NOMO-1 treated with DMSO at 0.1 percent for 48 hours (cell line): ENCODE measurements at regions not wholly inside any gene's neighbourhood (a gene's known extent, or its start where the extent isn't known, plus 50 kb on each side); places are given as distances from the start of the nearest gene placed in this dataset.

Experiments used
- DNase-seq: peaks from one replicate; lab custom pipeline; 2025; ENCODE audit not compliant: unreplicated experiment; lab: John Stamatoyannopoulos, UW

DNA sequence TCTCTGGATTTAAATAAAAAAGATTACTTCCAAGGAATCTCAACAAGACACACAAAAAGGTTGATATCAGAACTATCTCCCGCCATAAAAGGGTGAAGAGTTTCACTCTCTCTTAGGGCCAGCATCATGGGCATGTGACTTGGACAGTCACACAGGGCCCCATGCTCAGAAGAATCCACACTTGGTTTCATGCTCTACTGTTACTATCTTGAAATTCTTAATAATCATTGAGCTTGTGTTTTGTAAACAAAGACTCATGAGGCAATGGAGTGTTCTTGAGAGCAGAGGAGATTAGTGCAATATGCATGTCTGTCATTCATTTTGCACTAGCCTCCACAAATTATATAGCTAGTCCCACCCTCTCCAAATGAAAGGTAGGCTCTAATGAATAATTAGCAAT lies 58.4 kb downstream of the HMHB1 start:
- DNase-seq, result no peak

DNA sequence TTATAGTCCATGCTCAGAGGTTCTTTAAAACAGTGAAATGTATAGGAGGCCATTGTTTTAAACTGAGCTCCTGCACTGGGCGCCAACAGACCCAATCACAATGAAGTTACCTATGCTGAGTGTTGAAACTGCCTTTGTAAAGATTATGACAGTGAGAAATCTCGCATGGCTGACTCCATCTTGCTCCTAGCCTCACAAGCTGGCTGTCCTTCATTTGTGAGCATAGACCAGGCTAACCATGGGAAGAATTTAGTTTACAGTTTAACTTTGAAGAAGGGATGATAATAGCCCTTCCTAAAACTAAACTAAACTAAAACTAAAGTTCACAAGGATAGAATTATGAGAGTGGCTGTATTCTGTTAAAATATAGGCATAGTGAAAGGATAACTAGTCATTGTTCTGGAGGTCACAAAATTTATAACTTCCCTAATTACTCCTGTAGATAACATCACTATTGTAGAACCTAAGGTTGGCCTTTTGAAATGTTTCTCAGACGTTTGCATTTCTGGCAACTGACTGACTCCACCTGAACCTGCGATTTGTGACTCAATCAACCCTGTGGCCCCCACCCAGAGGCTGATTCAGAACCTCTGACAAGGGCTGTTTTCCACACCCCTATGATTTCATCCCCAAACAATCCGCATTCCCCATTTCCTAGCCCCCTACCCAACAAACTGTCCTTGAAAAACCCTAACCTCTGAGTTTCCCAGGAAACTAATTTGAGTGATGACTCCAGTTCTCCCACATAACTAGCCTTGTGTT lies 59.1 kb downstream of the HMHB1 start:
- no peak for DNase-seq

DNA sequence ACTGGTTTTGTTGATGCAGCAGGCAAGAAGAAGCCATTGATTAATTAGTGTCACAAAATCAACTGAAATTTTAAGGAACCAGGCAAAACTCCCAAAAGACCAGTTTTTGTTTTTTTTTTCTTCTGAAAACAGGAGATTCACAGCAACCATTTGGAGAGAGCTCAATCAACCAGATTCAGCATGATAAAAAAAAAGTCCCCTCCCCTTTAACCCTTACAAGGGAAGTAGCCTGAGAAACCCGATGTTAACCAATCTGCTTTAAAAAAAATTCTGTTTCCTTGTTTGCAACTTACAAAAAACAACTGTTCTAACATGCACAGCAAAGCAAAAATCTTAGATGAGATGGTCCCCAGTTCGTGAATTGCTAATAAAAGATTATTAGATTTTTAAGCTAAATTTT lies 59.7 kb downstream of the HMHB1 start:
- DNase-seq, result no peak

DNA sequence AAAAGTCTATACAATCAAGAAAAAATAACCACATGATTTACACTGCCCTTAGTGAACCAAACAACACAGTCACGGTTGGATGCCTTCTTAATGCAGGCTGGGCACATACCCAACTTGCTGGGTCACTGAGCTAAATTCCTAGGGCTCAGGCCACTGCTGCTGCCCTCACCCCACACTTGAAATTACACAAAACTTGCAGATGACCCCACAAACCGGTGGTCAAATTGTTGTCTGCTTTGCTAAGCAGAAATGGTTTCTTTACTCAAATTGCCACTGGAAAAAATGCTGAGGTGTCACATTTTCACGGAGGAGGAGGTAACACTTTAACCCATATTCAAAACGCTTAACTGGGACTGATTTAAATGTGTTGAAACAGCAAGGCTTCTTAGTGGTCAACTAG lies 62.4 kb downstream of the HMHB1 start:
- DNase-seq, result no peak

DNA sequence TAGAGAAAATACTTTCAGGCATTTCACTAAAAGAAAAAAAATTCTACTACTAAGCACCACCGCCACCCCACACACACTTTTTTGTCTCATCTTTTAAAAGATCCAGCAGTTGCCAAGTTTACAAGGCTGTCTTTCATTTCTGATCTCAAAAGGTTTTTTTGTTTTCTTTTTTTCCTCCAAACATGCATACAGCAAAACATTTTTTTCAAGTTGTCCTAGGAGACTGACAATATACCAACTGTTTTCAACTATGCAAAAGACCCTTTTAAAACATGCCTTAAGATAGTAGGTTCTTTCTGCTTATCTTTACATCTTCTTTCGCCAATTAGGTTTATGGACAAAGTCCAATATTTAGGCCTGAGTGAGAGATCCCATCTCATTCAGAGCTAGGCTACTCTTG lies 65.2 kb downstream of the HMHB1 start:
- DNase-seq, result no peak

DNA sequence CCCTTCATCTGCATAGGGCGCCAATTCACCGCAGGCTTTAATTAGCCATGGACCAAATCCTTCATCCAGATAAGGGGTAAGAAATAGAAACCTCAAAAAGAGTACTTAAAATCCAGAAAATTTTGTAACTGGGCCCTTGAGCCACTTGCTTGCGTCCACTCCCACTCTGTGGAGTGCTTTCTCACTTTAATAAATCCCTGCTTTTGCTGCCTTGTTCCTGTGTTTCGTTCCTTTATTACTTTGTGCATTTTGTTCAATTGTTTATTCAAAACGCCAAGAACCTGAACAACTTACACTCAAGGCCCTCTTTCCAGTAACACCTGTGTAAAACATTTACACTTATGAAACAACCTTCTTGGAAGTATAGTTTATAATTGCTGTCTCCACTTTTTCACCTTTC lies 66.5 kb downstream of the HMHB1 start:
- DNase-seq, result no peak

DNA sequence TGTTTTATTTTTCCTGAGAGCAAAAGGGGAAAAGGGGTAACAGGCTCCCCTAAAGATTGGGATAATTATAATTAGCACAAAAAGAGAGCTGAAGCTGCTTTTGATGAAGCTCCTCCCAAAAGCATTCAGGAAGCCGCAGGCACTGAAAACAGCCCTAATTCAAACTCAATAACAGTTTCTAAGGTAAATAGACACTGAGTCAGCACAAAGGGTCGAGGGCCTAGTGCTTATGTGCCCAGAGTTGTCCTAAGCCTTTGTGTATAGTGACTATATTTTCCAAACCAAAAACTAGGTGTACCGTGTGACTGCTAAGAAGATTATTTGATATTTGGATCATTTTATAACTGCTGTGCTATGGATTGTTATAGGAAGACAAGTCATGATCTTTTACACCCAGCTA lies 67.7 kb downstream of the HMHB1 start:
- DNase-seq, result no peak

DNA sequence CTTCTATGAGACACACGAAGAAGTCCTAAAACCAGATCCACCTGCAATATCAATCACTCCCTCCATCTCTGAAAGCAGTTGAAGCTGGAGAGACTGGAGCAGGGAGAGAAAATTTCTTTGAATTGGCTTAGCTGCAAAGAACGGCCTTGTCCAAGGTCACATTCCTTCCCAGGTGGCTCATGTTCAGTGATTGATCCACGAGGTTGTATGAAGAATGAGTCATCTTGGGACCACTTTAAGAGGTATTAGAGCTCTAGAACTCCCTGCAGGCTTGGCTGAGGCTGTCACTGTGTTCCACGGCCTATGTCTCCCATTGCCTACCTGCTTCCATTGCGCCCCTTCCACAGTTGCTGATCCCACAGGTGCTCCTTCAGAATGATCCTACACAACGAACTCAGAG lies 68.2 kb downstream of the HMHB1 start:
- no peak for DNase-seq

DNA sequence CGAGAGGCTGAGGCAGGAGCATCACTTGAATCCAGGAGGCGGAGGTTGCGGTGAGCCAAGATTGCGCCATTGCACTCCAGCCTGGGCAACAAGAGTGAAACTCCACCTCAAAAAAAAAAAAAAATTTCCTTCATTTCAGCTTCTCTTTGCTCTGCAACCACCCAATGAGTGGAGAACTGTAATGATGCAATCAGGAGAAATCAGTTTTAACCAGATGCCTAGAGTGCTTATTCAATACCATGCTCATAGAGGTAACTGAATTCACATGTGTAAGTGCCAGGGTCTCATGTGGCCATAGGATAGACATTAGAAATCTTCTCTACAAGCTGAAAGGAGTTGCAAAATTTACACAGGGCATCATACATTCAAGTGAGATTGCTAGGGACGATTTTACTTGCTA lies 70.6 kb downstream of the HMHB1 start:
- DNase-seq, result no peak

DNA sequence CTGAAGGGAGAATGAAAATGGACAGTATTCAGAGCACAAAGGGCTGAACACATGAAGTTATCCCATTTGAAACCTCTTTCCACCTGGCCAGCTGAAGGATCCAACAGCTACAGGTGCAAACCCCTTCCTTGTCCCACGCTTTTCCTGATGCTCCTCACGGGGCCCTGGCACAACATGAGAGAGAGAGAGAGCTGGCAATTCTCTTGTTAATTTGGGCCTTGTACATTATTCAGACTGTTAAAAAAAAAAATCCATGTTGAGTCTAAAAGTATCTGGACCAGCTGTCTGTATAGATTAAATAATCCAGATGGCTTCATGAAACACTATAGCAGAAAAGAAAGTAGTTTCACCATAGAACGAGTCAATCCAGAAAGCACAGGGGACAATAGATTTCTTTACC lies 74.1 kb downstream of the HMHB1 start:
- no peak for DNase-seq

DNA sequence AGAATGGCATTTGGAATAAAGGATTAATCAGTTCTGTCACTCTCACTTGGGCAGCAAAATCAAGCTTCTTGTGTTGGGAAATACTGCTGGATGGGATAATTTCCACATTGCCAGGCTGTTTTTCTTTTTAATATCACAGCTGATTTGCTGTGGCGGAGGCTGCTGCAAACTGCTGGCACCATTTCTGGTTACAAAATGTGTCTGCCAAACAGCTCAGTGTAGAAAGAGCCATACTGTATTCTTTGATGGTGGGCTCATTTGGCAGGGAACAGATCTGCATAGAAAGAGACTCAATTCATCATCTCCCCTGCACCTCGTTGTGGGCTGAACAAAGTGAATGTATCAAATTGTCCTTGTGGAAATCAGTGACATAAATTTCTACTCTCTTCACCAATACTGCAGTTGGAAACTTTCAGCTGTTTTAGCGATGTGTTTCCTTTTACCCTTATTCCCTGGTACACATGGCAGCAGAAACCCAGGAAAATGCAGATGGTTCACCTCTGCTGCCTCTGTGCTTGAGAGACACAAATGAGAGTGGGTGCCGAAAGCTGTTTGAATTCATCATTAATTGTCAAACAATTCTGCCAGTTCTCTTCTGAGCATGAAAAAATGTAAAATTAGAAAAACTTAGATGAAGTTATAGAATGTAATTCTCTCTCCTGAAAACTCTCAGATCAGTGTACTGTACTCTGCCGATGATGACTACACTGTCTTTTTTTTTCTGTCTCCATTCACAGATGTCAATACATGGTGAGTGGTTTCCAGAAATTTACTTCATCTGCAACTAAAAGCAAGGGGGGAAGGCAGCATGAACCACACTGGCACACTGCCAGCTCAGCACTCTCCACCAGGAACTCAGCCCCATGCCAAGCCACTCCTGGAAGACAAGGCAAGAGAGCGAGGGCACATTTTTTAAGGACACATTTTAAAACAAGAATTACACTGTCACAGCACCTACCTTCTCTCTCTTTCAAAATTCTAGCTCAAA lies 75.0 kb downstream of the HMHB1 start:
- no peak for DNase-seq

DNA sequence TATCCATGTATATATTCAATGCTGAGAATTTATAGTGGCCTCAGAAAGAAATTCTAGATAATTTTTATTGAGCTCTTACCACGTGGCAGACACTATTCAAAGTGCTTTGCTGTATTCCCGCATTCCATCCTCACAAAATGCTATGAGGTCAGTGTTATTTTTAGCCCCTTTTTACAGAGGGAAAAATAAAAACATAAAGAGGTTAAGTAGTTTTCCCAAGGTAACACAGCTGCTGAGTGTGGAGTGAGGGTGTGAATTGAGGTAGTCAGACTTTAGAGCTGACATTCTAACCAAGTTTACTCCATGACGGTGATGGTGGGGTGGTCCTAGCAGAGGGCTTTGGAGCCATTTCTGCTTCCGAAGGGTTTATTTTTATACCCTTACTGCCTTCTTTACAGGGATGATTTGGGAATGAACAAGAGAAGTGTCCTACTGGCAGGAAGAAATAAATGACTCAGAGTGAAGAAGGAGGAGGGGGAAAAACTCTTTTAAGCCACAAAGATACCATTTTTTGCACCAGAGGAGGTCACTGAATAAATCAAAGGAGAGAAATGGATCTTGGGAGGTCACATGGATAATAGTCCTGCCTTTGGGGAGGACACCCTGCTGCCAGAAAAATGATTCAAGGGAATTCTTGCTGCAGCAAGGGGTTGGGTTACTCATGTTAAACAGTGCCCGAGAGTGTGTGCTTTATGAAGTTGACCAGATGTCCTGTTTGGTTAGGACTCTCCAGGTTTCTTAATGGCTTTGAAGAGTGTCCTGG lies 76.1 kb downstream of the HMHB1 start:
- no peak for DNase-seq

DNA sequence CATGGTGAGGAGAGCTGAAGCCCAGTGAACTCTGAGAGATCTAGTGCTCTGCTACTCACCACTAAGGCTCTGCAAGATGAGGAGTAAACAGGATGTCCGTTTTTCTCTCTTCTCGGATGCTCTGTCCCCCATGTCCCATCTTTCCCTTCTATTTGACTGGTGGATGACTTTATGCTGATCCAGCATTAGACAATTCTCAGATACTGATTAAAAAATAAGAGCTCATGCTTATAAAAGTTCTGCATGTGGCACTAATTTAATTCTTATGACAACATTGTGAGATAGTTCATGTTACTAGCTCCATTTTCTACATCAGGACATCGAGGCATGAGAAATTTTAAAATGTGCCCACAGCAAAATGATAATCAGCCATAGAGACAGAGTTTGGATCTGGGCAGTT lies 77.0 kb downstream of the HMHB1 start:
- DNase-seq, result no peak

DNA sequence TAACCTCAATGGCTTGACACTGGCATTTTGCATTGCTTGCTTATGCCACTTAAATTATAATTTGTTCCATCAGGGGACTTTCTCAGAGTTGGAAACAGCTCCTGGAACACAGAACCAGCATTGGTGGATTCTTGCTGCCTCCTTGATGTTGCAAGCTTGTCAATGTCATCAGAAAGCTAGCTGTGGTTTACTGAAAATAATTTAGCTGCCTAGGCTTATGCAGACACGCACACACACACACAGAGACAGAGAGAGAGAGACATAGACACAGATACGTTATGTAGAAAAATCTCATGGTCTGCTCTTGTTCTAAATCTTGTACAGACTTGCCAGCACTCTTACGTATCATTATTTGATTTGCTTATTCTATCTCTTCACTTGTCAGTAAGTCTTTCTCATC lies 78.0 kb downstream of the HMHB1 start:
- peak; percentile 1 for DNase-seq

DNA sequence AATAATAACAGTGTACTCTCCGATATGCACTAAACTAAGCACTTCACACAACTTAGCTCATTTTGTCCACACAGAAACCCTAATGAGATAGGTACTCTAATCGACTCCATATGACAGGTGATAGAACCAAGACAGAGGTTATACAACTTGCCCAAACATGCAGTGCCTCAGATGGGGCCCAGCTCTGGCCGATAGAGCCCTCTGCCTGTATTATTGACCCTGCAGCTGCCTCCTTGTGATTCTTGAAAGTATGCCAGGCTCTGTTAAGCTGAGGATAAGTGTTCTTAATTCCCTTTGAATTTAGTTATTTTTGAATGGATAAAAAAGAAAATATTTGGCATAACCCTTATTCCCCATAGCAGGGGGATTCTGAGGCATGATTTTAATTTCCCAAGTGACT lies 78.5 kb downstream of the HMHB1 start:
- DNase-seq, result no peak

DNA sequence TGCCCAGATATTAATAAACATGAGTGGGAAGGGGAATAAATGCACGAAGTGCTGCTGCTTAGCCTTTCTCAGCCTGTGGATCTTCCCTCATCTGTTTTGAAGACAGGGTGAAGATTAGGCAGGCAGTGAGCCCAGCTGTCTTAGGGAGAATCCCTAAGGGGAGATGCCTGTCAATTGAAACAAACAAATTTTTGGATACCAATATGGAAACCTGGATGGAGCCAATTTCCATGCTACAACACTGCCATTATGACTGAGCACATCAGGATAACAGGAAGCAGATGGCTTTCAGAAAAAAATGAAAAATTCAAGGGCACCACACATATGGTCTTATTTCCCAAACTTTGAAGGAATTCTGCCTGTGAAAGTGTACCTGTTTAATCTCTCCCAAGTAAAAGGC lies 80.3 kb downstream of the HMHB1 start:
- no peak for DNase-seq

DNA sequence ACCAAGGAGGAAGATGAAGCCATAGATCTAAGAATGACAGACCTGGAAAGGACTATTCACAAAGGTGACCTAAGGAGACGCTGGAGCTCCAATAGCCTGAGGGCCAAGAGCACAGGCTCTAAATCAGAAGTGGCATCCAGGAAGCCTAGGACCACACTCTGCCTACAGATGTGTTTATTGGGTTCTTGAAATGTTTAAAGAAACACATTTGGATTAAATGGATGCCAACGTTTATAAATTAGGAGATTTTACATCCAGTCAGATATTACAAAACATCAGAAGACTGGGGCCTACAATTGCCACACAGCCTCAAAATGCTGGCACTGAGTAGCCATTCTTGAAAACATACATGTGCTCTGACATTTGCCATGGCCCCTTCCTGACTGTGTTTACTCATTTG lies 80.9 kb downstream of the HMHB1 start:
- no peak for DNase-seq

DNA sequence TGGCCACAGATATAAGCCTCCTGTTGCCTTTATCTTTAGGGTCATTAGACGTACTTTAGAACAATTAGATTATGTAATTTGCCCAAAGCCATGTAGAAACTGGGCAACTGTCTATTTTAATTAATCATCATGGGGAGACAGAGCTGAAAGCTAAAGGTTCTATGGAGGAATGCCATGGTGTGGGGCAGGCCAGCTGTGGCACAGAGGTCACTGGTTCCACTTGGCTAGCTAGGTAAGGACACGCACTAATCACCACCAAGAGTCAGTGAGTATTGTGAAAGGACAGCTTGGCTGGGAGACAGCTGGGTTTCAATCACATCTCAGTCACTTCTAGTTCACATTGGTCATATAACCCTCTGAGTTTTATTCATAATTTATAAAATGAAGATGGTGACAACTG lies 81.7 kb downstream of the HMHB1 start:
- DNase-seq, result no peak

DNA sequence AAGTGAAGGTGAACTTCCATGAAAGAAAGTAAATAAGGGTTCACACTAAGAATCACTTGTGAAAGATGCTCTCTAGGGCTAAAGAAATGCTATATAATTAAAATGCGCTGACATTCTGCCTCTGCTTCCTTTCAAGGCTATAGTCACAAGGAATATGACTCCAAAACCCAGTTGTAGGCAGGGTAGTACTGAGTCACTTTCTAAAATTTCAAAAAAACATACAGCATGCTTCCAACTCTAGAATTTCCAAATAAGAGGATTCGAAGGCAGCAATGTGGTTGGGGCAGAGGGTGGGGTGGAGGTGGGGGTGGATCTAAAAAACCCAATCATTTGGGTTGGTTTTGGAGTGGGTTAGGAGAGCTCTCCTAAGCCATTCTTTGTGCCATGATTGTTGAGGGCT lies 84.6 kb downstream of the HMHB1 start:
- DNase-seq, result no peak

DNA sequence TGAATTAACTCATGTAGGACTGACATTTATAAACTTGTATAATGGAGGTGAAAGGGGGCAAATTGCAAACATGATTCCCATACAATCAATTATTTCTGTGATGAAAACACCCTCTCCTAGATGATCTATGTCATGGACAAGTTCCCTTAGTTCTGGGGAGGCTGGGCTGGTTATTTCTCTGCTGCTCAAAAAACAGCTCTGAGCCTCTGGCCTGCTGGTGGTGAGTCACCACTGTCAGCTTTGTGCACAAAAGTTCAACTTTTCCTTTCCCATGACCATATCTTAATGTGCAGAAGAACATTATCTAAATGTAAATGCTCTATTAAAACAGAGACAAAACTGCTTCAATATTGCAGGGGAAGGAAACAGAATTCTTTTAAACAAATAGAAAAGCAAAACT lies 85.0 kb downstream of the HMHB1 start:
- DNase-seq, result no peak

DNA sequence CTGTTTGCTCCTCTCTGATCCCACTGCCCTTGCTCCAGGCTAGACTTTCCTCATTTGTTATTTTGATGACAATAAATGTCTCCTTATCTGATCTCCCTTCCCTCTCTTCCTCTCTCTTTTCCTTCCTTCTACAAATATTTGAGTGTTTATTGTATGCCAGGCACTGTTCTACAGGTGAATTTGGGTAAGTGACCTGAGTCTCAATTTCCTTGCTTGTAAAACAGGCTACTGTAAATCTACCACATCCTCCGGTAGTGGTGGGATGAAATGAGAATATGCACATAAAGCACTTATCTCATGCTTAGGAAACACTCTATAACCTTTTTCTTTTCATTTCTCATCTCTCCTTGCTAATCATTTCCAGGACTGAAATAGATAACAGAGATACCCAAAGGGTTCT lies 86.4 kb downstream of the HMHB1 start:
- no peak for DNase-seq
